HG02885 (cell line): ENCODE measurements at regions not wholly inside any gene's neighbourhood (a gene's known extent, or its start where the extent isn't known, plus 50 kb on each side); places are given as distances from the start of the nearest gene placed in this dataset.
A peak's percentile ranks its signal among the peaks of the same experiment; 100 is the strongest.

Experiments
- ATAC-seq: cut with Tn5 transposase; IDR thresholded peaks from one replicate; pipeline ENCODE4 v1.9.1; 2021; ENCODE audit warnings: mild to moderate bottlenecking; ENCODE audit not compliant: unreplicated experiment, poor library complexity

GRCh38 chr1:177592624-177593023 lies 377.2 kb downstream of the SEC16B start:
- no peak for ATAC-seq

- no peak for ATAC-seq
These were observed 378.7 kb downstream of the SEC16B start for GRCh38 chr1:177591155-177591554.

DNA sequence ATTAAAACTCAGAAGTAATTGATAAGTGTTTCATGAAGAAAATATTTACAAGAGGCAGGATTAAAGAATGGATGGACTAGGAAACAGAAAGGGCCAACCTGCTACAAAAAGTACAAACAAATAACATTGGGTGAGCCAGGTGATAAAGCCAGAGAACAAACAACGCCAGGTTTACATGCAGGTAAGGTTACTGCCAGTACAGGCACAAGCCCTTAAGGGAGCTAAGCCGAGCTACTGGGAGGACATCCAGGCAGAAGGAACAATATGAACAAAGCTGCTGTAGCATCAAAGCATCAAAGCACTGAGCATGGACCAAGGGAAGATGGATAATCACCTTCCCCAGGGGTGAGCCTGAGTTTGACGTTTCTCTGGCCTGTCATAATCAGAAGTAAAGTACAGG lies 380.7 kb downstream of the SEC16B start:
- ATAC-seq: no peak

GRCh38 chr1:177586429-177586828 lies 383.4 kb downstream of the SEC16B start:
- no peak for ATAC-seq

DNA sequence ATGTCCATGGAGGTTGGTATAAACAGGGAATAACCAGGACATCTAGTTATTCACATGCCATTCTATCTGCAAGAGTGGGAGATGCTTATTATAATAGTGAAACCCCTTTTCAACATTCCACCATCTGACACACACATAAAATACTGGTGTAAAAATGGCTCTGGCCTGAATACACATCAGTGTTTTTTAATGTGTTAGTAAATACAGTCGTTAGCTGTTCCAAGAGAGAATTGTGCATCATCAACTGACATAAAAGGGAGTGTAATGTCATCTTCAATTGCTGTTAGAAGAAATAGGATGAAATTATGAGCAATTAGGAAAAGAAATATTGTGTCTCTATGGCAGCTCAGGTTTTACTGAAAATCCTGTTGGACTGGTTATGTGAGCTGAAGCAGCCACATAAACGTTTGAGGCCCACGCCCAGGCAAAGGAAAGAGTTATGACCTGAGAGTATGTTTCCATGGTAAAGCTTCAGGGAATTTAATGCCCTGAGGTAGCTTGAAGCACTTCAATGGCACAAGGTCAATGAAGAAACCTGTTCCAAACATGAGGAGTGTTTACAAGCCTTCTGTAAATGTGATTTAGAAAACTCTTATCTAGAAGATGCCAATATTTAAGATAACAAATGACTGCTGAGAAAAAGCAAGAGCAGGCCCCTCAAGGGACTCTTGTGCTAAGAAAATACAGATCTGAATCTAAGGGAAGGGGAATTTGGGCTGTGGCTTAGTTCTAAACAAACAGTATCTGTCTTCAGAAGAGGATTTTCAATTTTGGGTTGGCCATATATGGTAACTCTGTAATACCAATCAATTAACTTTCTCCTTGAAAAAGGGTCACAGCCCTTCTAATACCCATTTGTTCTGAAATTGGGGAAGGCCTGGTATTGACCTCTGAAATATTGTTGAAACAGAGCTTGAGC lies 384.3 kb downstream of the SEC16B start:
- ATAC-seq: no peak

GRCh38 chr1:177573901-177574300 lies 396.0 kb downstream of the SEC16B start:
- ATAC-seq: no peak

GRCh38 chr1:177571485-177572076 lies 398.3 kb downstream of the SEC16B start:
- ATAC-seq: no peak

GRCh38 chr1:177571076-177571475 lies 398.8 kb downstream of the SEC16B start:
- no peak for ATAC-seq

DNA sequence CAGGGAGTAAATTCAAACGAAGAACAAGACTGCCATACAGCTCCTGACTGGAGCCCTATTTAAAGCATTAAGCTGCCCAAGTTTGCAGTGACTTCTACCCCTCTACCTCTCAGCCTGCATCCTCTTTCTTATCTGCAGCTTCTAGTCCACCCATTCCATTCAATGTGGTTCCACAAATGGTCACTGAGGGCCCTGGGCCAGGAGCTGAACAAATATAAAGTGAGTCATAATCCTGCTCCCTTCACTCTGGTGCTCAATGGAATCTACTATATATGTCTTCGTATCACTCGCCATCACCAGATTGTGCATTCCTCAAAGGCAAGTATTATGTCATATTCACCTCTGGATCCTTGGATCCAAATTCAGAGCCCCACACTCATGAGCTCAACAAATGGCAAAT lies 398.7 kb downstream of the BRINP2 start:
- no peak for ATAC-seq

- ATAC-seq: no peak
These were observed 397.9 kb downstream of the BRINP2 start for GRCh38 chr1:177568622-177569021.

DNA sequence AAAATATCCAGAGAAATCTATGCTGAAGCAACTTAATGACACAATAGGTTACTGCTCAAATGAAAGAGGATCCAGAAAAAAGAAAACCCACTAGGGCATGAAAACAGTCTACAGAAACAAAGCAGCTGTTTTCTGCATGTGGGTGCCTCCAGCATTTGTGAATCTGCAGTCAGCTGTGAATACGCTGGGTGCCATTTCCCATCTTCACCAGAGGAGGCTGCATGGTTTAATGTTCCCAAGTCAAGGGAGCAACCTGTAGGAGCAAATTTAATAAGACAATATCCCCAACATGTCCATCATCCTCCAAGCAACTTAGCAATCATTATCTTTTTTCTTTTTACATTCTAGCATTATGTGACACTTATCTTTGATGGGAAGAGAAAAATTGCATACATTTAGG lies 396.6 kb downstream of the BRINP2 start:
- ATAC-seq: no peak

DNA sequence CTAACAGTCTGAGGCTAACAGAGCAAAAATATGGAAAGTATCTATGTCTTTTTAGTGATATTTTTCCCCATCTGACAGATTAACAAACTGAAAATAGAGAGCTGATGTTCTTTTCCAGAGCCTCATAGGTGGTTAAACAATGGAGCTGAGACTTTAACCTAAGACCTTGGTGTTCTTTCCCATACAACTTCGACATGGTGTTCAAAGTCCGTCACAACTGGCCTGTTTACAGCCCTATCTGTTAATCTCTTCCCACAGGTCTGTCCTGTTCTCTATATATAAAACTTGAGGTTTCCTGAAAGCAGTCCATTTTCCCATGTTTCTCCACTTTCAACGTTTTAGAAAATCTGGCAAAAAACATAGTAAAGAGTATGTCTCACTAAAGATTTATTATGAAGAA lies 395.7 kb downstream of the BRINP2 start:
- ATAC-seq: no peak

DNA sequence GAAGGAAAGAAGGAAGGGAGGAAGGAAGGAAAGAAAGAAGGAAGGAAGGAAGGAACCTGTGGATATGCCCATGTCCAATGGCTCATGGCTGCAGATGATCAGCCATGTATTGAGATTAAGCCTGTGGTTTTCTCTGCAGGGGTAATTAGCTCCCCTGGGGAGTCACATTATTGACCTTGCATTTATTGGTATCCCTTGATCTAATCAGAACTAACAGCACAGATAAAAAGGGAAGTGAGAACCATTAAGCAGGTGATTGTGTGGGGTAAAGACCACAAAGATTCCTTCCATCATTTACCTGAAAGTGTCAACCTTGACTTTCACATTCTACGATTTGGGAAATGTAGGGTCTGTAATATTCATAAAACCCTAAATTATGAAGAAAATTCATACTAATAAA lies 390.7 kb downstream of the BRINP2 start:
- ATAC-seq: peak; percentile 48

DNA sequence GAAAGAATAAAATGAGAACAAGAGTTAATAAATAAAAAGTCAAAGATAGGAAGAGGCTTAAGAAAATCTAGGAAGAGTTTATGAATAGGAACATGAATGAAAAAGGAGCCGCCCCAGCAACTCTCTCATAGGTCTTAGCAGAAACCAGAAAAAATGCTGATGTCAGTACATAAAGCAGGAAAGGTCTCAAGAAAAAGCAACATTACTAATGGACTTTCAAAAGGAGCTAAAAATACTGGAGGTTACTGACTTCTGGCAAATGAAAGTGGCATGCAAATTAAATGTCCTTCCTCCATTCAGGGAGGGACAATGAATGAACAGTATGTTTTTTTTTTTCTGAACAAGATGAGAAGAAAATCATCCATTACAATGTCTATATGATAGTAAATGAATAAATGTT lies 387.6 kb downstream of the BRINP2 start:
- ATAC-seq: no peak

DNA sequence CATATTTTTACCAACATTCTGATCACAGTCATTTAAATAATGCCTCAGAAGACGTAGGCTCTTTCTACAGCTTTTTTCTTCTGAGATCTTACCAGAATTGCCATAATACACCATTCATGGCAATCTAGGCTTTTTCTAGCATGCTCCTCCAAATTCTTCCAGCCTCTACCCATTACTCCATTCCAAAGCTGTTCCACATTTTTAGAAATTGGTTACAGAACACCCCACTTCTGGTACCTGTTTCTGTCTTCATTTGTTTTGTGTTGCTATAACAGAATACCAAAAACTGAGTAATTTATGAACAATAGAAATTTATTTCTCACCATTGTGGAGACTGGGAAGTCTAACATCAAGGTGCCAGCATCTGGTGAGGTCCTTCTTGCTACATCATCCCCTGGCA lies 385.4 kb downstream of the BRINP2 start:
- no peak for ATAC-seq

DNA sequence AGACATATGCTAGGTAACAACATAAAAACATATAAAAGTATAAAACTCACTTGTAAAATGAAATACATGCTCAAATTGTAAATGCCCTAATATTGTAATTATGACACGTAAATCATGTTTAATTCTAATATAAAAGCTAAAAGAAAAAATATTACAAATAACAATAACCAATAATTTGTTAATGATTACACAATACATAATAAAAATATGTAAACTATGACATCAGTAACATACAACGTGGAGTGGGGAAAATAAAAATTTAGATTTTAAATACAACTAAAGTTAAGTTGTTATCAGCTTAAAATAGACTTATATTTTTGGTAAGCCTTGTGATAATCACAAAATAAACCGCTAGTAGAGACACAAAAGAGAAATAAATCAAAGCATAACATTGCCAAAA lies 376.4 kb downstream of the BRINP2 start:
- no peak for ATAC-seq

- no peak for ATAC-seq
These were observed 375.6 kb downstream of the BRINP2 start for GRCh38 chr1:177546346-177546745.

DNA sequence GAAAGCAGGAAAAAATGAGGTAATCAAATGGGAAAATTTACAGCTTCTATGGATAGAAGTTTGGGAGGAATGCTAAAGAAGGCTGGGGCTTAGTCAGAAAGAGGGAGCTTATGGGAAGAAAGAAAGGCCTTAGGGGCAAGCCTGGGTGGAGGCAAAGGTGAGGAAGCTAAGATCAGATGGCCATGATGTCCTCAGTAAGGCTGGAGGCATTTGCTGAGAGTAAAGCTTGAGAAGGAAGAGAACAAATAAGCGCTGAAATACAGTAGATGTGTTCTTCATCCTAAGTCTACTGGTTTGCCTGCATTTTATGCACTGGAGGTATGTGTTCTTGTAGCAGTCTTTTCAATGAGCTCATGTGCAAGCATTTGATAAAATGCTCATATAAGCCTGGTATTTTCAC lies 355.4 kb downstream of the BRINP2 start:
- no peak for ATAC-seq

DNA sequence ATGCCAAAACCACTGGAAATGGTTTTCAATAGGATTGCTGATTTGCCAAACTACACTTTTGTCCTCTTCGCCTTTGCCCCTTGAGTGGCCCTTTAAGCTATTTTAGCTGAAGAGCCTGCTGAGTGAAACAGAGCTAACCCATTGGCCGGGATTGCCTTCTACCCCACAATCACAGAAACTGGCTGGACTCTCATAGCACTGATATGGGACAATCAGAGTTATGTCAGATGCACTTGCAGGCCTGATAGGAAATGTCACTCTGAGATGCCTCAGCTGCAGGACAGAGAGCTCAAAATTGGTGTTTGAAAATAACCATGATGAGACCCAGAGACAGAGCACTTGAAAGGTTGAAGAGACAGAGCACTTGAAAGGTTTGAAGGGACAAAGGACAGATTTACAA lies 354.4 kb downstream of the BRINP2 start:
- no peak for ATAC-seq

DNA sequence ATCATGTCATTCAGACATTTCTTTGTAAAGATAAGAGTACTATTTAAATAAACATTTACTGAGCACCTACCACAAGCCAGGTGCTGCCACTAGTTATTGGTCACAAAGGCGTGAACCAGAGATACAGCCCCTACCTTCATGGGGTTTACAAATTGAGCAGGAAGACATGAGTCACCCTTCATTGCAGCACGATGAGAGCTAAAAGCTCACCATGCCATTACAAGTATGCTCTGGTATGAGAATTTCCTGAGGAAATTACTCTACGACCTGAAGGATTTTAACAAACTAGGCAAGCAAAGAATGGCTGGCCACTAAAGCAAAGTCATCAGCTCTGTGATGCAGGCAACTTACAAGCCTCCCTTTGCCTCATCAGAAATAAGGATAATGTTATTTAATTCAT lies 346.8 kb downstream of the BRINP2 start:
- no peak for ATAC-seq

GRCh38 chr1:177514207-177514606 lies 343.4 kb downstream of the BRINP2 start:
- no peak for ATAC-seq

GRCh38 chr1:177511036-177511435 lies 340.3 kb downstream of the BRINP2 start:
- no peak for ATAC-seq
